GM19395 (cell line): ENCODE measurements at regions not wholly inside any gene's neighbourhood (a gene's known extent, or its start where the extent isn't known, plus 50 kb on each side); places are given as distances from the start of the nearest gene placed in this dataset.

Experiments used
- ATAC-seq: cut with Tn5 transposase; IDR thresholded peaks from one replicate; pipeline ENCODE4 v1.9.1; 2021; ENCODE audit warnings: mild to moderate bottlenecking, moderate library complexity; ENCODE audit not compliant: unreplicated experiment

- no peak for ATAC-seq
These were observed 1138.9 kb upstream of the WWC1 start for GRCh38 chr5:167152561-167152960.

- ATAC-seq = no peak
These were observed 1135.9 kb upstream of the WWC1 start for GRCh38 chr5:167155387-167156005.

GRCh38 chr5:167156446-167156845, 1135.0 kb upstream of the WWC1 start:
- no peak for ATAC-seq

GRCh38 chr5:167158588-167158987, 1132.9 kb upstream of the WWC1 start:
- no peak for ATAC-seq

GRCh38 chr5:167160388-167160787, 1131.1 kb upstream of the WWC1 start:
- ATAC-seq = no peak

- ATAC-seq = no peak
These were observed 1124.7 kb upstream of the WWC1 start for GRCh38 chr5:167166696-167167095.

- ATAC-seq = no peak
These were observed 1124.2 kb upstream of the WWC1 start for GRCh38 chr5:167167191-167167795.

- no peak for ATAC-seq
These were observed 1122.5 kb upstream of the WWC1 start for GRCh38 chr5:167168971-167169370.

- no peak for ATAC-seq
These were observed 1120.4 kb upstream of the WWC1 start for GRCh38 chr5:167171056-167171455.

- no peak for ATAC-seq
These were observed 1113.7 kb upstream of the WWC1 start for GRCh38 chr5:167177736-167178135.

- no peak for ATAC-seq
These were observed 1110.5 kb upstream of the WWC1 start for GRCh38 chr5:167180906-167181305.

- ATAC-seq = no peak
These were observed 1085.6 kb upstream of the WWC1 start for GRCh38 chr5:167205881-167206280.

- ATAC-seq = no peak
These were observed 1084.4 kb upstream of the WWC1 start for GRCh38 chr5:167207081-167207480.

- no peak for ATAC-seq
These were observed 1082.5 kb upstream of the WWC1 start for GRCh38 chr5:167208911-167209310.

- ATAC-seq = no peak
These were observed 1074.2 kb upstream of the WWC1 start for GRCh38 chr5:167217097-167217743.

GRCh38 chr5:167219298-167219697, 1072.1 kb upstream of the WWC1 start:
- no peak for ATAC-seq

GRCh38 chr5:167226386-167226785, 1065.1 kb upstream of the WWC1 start:
- no peak for ATAC-seq

- ATAC-seq = no peak
These were observed 1063.3 kb upstream of the WWC1 start for GRCh38 chr5:167228134-167228533.

- no peak for ATAC-seq
These were observed 1061.7 kb upstream of the WWC1 start for GRCh38 chr5:167229751-167230150.

- ATAC-seq = no peak
These were observed 1061.0 kb upstream of the WWC1 start for GRCh38 chr5:167230414-167230813.

GRCh38 chr5:167232675-167233311, 1058.7 kb upstream of the WWC1 start:
- ATAC-seq = no peak
